ENCODE measurements at regions not wholly inside any gene's neighbourhood (a gene's known extent, or its start where the extent isn't known, plus 50 kb on each side); places are given as distances from the start of the nearest gene placed in this dataset.
"Not testable (repeated sequence)": the region's sequence is repeated elsewhere in the genome, so short reads cannot be mapped to it uniquely, and the experiment has no call there.

GRCh38 chr12:9387450-9387849 lies 179.3 kb upstream of the PZP start:
- peaks cover 15% of the 10 kb centered on the region for H3K4me1 Mint-ChIP-seq
- H3K36me3 Mint-ChIP-seq (ENCODE audit: low read depth): no peaks in the 10 kb centered on the region
- H3K27ac Mint-ChIP-seq: peak overlapping the region; percentile 33
- H3K27me3 Mint-ChIP-seq: no peaks in the 10 kb centered on the region
- ATAC-seq (no peak), DNase-seq (no peak)
- H3K4me3 Mint-ChIP-seq: no peak overlapping the region
- H3K9me3 Mint-ChIP-seq: no peaks in the 10 kb centered on the region

- Mint-ChIP-seq H3K36me3 (ENCODE audit: low read depth) (no peaks in the 10 kb centered on the region), H3K4me3 (no peak overlapping the region), H3K27ac (no peak overlapping the region), H3K9me3 (no peaks in the 10 kb centered on the region), H3K4me1 (peaks cover 13% of the 10 kb centered on the region), H3K27me3 (no peaks in the 10 kb centered on the region)
- DNase-seq (no peak), ATAC-seq (no peak)
These were observed 175.4 kb upstream of the PZP start for GRCh38 chr12:9383585-9383984.

DNA sequence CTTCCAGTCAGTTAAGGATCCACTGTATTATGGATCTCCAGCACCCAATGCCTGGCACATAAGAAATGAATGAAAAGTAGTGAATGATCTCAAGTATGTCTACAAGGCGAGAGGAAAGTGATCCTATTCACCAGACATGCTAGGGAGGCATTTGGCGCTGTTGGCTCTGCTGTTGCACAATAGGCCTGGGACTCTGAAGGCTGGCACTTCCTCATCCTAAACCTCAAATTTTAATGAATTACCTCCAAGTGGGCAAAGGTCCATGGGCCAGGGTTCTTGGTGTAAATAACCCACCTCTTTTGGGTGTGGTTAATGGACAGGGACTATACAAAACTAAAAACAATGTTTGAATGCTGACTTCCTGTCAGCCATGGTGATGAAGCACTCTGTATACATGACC lies 173.4 kb upstream of the PZP start:
- Mint-ChIP-seq H3K27ac (no peak overlapping the region), H3K4me1 (no peaks in the 10 kb centered on the region), H3K9me3 (no peaks in the 10 kb centered on the region), H3K27me3 (no peaks in the 10 kb centered on the region), H3K4me3 (no peak overlapping the region), H3K36me3 (ENCODE audit: low read depth) (no peaks in the 10 kb centered on the region)
- no peak for DNase-seq
- no peak for ATAC-seq

DNA sequence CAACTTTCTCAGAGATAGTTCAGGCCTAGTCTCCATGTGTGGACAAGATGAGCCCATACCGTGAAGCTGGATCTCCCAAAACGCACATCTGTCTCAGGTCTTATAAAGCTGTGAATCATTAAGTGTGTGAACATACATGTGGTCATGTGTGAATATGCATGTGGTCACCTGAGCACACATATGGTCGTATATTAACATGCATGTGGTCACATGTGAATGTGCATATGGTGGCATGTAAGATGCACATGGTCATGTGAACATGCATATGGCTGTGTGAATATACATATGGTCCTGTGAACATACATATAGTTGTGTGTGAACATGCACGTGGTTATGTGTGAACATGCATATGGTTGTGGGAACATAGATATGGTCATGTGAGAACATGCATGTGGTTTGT lies 172.5 kb upstream of the PZP start:
- Mint-ChIP-seq H3K4me3 (no peak overlapping the region), H3K36me3 (ENCODE audit: low read depth) (no peaks in the 10 kb centered on the region)
- ATAC-seq: no peak

DNA sequence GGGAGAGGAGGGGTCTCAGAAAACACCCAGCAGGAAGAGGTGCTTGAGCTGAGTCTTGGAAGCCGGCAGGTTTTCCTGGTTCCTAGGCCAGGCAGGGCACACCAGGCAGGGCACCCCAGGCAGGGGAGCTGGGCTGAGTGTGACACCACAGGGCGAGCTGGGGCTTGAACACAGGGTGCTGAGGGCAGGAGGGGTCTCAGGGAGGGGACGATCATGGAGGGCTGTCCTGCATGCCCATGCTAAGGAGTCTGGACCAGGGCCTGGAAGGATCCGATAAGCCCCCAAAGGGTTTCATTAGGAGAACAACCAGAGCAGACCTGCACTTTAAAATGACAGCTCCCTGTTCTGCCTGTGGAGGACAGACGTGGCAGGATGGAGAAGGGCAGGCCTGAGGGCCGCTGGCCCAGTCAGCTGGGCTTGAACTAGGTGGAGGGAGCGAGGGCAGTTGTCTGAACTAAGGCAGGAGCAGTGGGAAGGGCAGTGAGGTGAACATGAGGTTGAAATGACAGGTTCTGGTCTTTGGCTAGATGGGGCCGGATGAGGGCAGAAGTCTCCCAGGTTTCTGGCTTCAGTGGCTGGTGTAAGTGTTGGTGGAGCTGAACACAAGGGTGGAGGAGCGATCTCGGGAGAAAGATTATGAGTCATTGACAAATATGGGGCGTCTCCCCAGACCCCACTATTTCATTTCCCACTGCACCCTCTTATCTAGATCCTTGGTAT lies 171.0 kb upstream of the PZP start:
- Mint-ChIP-seq H3K9me3 (no peaks in the 10 kb centered on the region), H3K4me1 (no peaks in the 10 kb centered on the region), H3K4me3 (no peak overlapping the region), H3K36me3 (ENCODE audit: low read depth) (no peaks in the 10 kb centered on the region), H3K27me3 (no peaks in the 10 kb centered on the region), H3K27ac (no peak overlapping the region)
- DNase-seq (no peak), ATAC-seq (no peak)

More for the DNA sequence above, 172.5 kb upstream of the PZP start:
- Mint-ChIP-seq H3K9me3 (no peaks in the 10 kb centered on the region), H3K4me1 (no peaks in the 10 kb centered on the region), H3K27me3 (no peaks in the 10 kb centered on the region), H3K27ac (no peak overlapping the region)
- no peak for DNase-seq

GRCh38 chr12:9378430-9378835 lies 170.2 kb upstream of the PZP start:
- no peak for DNase-seq
- ATAC-seq: no peak
- H3K27ac Mint-ChIP-seq: no peak overlapping the region
- no peaks in the 10 kb centered on the region for H3K9me3 Mint-ChIP-seq
- H3K27me3 Mint-ChIP-seq: no peaks in the 10 kb centered on the region
- H3K4me1 Mint-ChIP-seq: no peaks in the 10 kb centered on the region
- H3K4me3 Mint-ChIP-seq: no peak overlapping the region
- peaks cover 2% of the 10 kb centered on the region for H3K36me3 Mint-ChIP-seq (ENCODE audit: low read depth)

GRCh38 chr12:9372202-9372601 lies 164.0 kb upstream of the PZP start:
- H3K4me3 Mint-ChIP-seq: no peak overlapping the region
- H3K27ac Mint-ChIP-seq: no peak overlapping the region
- peaks cover 5% of the 10 kb centered on the region for H3K4me1 Mint-ChIP-seq
- H3K9me3 Mint-ChIP-seq: no peaks in the 10 kb centered on the region
- peaks cover 2% of the 10 kb centered on the region for H3K36me3 Mint-ChIP-seq (ENCODE audit: low read depth)
- H3K27me3 Mint-ChIP-seq: no peaks in the 10 kb centered on the region
- DNase-seq (no peak), ATAC-seq (no peak)

DNA sequence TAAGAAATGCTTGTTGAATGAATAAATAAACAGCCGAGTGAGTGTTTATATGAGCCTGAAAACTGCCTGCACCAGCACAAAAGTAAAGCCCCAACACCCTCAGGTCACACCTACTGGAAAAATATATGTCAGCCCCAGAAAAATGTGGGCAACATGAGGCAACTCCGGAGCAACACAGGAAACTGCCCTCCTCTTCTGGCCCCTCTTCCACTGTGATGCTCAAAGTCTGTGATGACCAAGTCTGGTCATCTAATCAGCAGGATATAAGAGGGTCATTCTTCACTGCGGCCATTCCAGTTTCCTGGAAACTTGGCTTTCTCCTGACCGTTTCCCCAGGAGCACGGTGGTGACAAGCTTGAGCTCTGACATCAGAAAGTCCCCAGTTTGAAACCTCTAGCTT lies 159.6 kb upstream of the PZP start:
- no peak for DNase-seq
- Mint-ChIP-seq H3K4me3 (no peak overlapping the region), H3K27me3 (no peaks in the 10 kb centered on the region), H3K27ac (no peak overlapping the region), H3K4me1 (peaks cover 35% of the 10 kb centered on the region), H3K9me3 (no peaks in the 10 kb centered on the region), H3K36me3 (ENCODE audit: low read depth) (no peaks in the 10 kb centered on the region)
- ATAC-seq: no peak

DNA sequence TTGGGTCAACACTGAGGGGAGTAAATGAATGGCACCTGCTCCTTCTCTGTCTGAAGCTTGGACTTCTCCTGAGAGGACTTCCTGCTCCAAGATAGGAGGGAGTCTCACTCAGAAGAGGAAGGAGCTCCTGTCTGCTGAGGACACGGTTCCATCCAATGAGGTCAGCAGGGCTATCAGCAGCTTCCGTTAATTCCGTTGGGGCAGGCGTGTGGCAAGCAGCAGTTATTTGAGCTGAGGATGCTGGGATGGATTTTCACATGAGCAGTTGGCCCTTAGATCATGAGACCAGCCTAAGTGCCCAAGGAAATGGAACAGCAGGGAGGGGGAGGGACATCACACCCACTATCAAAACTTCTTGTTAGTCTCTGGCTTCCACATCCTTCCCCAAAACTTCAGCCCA lies 159.0 kb upstream of the PZP start:
- Mint-ChIP-seq H3K9me3 (no peaks in the 10 kb centered on the region), H3K4me3 (no peak overlapping the region), H3K27ac (no peak overlapping the region), H3K27me3 (no peaks in the 10 kb centered on the region), H3K4me1 (peaks cover 36% of the 10 kb centered on the region), H3K36me3 (ENCODE audit: low read depth) (no peaks in the 10 kb centered on the region)
- ATAC-seq (no peak), DNase-seq (no peak)

GRCh38 chr12:9365296-9365695 lies 157.1 kb upstream of the PZP start:
- Mint-ChIP-seq H3K36me3 (ENCODE audit: low read depth) (no peaks in the 10 kb centered on the region), H3K4me3 (no peak overlapping the region), H3K27me3 (peaks cover 2% of the 10 kb centered on the region), H3K27ac (no peak overlapping the region), H3K9me3 (no peaks in the 10 kb centered on the region), H3K4me1 (peaks cover 36% of the 10 kb centered on the region)
- ATAC-seq: no peak
- no peak for DNase-seq

- H3K27ac Mint-ChIP-seq: peak overlapping the region; percentile 8
- peak overlapping the region; percentile 2 for H3K4me3 Mint-ChIP-seq
- H3K4me1 Mint-ChIP-seq: peaks cover 36% of the 10 kb centered on the region
- no peaks in the 10 kb centered on the region for H3K36me3 Mint-ChIP-seq (ENCODE audit: low read depth)
- ATAC-seq: peak; percentile 91
- peak; percentile 24 for DNase-seq
- H3K9me3 Mint-ChIP-seq: no peaks in the 10 kb centered on the region
- H3K27me3 Mint-ChIP-seq: peaks cover 2% of the 10 kb centered on the region
These were observed 156.3 kb upstream of the PZP start for GRCh38 chr12:9364224-9365176.

DNA sequence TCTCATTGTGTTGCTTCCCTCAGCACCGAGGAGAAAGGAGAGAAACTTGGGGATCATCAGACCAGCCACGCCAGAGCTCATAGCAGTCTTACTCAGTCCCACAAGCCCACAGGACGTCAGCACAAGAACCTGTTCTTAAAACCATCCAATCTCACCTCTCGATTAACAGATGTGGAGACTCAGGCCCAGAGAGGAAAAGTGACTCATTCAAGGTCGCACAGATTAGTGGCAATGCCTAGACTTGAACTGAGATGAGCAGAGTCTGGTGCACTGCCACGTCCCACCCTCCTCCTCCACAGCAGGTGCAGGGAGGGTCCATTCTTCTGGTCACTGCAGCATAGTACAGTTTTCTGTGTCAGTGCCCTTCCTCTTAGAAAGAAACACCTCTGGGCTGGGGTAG lies 154.9 kb upstream of the PZP start:
- peaks cover 2% of the 10 kb centered on the region for H3K27me3 Mint-ChIP-seq
- no peak overlapping the region for H3K4me3 Mint-ChIP-seq
- H3K4me1 Mint-ChIP-seq: peaks cover 34% of the 10 kb centered on the region
- no peaks in the 10 kb centered on the region for H3K9me3 Mint-ChIP-seq
- H3K36me3 Mint-ChIP-seq (ENCODE audit: low read depth): no peaks in the 10 kb centered on the region
- DNase-seq (no peak), ATAC-seq (peak; percentile 38)
- no peak overlapping the region for H3K27ac Mint-ChIP-seq

DNA sequence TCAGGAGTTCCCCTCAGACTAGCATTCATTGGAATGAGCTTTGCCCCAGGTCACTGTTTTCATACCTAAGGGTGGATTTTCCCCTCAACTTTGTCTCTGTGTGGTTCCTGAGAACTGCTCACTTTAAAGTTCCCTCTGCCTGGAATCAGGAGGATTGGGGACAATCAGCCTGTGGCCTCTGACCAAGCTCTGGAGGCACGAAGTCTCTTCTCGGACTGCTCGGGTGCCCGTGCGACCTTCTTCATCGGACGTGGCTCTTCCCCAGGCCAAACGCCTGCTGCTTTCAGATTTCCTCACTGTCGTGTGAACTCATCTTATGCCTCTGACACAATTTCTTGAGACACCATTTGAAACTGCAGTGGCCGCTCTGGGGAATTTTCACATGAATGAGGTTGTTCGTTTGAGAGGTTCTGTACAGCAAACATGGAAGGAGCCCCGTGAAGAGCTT lies 153.7 kb upstream of the PZP start:
- Mint-ChIP-seq H3K27ac (no peak overlapping the region), H3K4me1 (peaks cover 31% of the 10 kb centered on the region), H3K9me3 (peaks cover under 1% of the 10 kb centered on the region), H3K4me3 (no peak overlapping the region), H3K27me3 (peaks cover 2% of the 10 kb centered on the region), H3K36me3 (ENCODE audit: low read depth) (peaks cover 2% of the 10 kb centered on the region)
- no peak for ATAC-seq
- DNase-seq: no peak

DNA sequence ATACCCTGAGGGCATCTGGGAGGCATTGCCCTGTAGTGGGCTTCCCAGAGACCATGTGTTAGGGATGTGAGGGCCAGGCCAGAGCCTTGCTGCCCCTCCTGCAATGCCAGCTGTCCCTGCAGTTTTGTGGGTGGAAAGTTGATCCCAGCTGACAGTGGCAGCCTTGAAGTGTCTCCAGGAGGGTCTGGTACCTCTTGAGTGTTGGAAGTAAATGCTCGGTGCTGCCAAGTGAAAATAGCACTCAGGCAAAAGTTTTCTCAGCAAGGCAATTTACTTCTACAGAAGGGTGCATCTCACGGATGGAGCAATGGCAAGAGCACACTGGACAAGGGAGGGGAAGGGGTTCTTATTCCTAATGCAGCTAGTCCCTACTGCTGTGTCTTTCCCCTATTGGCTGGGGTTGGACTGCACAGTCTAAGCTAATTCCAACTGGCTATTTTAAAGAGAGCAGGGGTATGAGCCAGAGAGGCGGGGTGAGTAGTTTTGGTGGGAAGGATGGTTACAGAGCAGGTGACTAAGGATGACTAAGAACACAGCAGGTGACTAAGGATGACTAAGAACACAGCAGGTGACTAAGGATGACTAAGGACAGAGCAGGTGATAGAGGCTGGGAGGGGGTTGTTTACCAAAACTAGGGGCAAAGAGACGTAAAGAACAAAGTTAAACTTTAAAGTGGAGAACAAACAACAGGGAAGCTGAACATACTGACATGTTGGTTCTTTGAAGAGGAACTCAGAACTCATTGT lies 146.0 kb upstream of the PZP start:
- H3K27me3 Mint-ChIP-seq, H3K4me1 Mint-ChIP-seq, H3K27ac Mint-ChIP-seq, DNase-seq, ATAC-seq, H3K4me3 Mint-ChIP-seq: not testable (repeated sequence)
- H3K36me3 Mint-ChIP-seq (ENCODE audit: low read depth): peaks cover 14% of the 10 kb centered on the region
- peaks cover 23% of the 10 kb centered on the region for H3K9me3 Mint-ChIP-seq

All from activated naive CD8-positive, alpha-beta T cell treated with anti-CD3 and anti-CD28 coated beads, Interleukin-2, amount 50 U/mL, for 24 hours (primary cell).